Ishikawa (cell line): ENCODE measurements at regions not wholly inside any gene's neighbourhood (a gene's known extent, or its start where the extent isn't known, plus 50 kb on each side); places are given as distances from the start of the nearest gene placed in this dataset.

Source experiments
- CREB1 ChIP-seq: IDR thresholded peaks from 2 replicates; pipeline ENCODE4 v1.6.1; 2012; ENCODE audit warnings: low read depth
- EGR1 ChIP-seq: IDR thresholded peaks from 2 replicates; pipeline ENCODE4 v1.6.1; 2012
- EP300 ChIP-seq: IDR thresholded peaks from 2 replicates; pipeline ENCODE4 v1.6.1; 2012; ENCODE audit warnings: borderline replicate concordance
- FOXM1 ChIP-seq: IDR thresholded peaks from 2 replicates; pipeline ENCODE4 v1.6.1; 2012; ENCODE audit warnings: low read depth, borderline replicate concordance
- NFIC ChIP-seq: IDR thresholded peaks from 2 replicates; pipeline ENCODE4 v1.6.1; 2012
- RAD21 ChIP-seq: IDR thresholded peaks from 2 replicates; pipeline ENCODE4 v1.6.1; 2012; ENCODE audit warnings: low read depth
- TCF12 ChIP-seq: IDR thresholded peaks from 2 replicates; pipeline ENCODE4 v1.6.1; 2012; ENCODE audit warnings: low read depth
- YY1 ChIP-seq: IDR thresholded peaks from 2 replicates; pipeline ENCODE4 v1.6.1; 2012; ENCODE audit warnings: low read depth
- TF ChIP-seq, protein P1 (sequence below): IDR thresholded peaks from 2 replicates; pipeline ENCODE4 v1.6.1; 2012; ENCODE audit warnings: low read depth, mild to moderate bottlenecking
- TF ChIP-seq, protein P2 (sequence below): IDR thresholded peaks from 2 replicates; pipeline ENCODE4 v1.6.1; 2012

DNA sequence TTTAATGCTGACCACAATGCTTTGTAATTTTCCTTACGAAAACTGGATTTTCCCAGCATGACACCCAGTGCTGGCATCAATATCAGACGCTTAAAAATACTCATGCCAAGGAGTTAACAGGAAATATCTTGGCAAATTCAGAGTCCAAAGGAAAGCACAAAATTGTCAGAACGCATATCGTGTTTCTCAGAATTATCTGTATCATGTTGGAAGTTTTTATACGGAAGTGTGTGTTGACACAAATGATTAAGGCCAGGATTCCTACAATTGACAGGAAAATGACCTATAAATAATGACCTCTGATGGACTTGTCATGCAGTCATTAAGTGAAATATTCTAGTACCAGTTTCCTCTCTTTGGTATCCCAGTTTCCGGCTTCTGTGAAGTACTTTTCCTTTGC is 132.1 kb upstream of the TLL1 start:
- TF ChIP-seq, protein P1, sequence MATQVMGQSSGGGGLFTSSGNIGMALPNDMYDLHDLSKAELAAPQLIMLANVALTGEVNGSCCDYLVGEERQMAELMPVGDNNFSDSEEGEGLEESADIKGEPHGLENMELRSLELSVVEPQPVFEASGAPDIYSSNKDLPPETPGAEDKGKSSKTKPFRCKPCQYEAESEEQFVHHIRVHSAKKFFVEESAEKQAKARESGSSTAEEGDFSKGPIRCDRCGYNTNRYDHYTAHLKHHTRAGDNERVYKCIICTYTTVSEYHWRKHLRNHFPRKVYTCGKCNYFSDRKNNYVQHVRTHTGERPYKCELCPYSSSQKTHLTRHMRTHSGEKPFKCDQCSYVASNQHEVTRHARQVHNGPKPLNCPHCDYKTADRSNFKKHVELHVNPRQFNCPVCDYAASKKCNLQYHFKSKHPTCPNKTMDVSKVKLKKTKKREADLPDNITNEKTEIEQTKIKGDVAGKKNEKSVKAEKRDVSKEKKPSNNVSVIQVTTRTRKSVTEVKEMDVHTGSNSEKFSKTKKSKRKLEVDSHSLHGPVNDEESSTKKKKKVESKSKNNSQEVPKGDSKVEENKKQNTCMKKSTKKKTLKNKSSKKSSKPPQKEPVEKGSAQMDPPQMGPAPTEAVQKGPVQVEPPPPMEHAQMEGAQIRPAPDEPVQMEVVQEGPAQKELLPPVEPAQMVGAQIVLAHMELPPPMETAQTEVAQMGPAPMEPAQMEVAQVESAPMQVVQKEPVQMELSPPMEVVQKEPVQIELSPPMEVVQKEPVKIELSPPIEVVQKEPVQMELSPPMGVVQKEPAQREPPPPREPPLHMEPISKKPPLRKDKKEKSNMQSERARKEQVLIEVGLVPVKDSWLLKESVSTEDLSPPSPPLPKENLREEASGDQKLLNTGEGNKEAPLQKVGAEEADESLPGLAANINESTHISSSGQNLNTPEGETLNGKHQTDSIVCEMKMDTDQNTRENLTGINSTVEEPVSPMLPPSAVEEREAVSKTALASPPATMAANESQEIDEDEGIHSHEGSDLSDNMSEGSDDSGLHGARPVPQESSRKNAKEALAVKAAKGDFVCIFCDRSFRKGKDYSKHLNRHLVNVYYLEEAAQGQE: no peak
- TF ChIP-seq NFIC (no peak), CREB1 (no peak), YY1 (no peak), EGR1 (no peak), EP300 (no peak), RAD21 (no peak), TCF12 (no peak), FOXM1 (no peak)
- TF ChIP-seq, protein P2, sequence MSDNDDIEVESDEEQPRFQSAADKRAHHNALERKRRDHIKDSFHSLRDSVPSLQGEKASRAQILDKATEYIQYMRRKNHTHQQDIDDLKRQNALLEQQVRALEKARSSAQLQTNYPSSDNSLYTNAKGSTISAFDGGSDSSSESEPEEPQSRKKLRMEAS: no peak
